ENCODE measurements at regions not wholly inside any gene's neighbourhood (a gene's known extent, or its start where the extent isn't known, plus 50 kb on each side); places are given as distances from the start of the nearest gene placed in this dataset.
"Not testable (repeated sequence)": the region's sequence is repeated elsewhere in the genome, so short reads cannot be mapped to it uniquely, and the experiment has no call there.

- DNase-seq (ENCODE audit: extremely low read depth, low read depth), result no peak
Observed at GRCh38 chr7:68407460-68407859, 1190.8 kb upstream of the AUTS2 start.

DNA sequence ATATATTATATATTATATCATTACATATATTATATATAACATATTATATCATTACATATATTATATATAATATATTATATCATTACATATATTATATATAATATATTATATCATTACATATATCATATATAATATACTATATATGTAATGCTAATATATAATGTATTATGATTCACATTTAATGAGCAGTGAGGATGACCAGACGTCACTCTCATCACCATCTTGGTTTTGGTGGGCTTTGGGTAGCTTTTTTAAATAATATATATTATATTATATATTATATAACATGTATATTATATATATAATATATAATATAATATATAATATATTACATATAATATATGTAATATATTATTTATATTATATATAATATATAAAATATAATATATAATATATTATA lies 1189.4 kb upstream of the AUTS2 start:
- DNase-seq (ENCODE audit: extremely low read depth, low read depth), result no peak

GRCh38 chr7:68409851-68410250 lies 1188.4 kb upstream of the AUTS2 start:
- DNase-seq (ENCODE audit: extremely low read depth, low read depth), result no peak

DNA sequence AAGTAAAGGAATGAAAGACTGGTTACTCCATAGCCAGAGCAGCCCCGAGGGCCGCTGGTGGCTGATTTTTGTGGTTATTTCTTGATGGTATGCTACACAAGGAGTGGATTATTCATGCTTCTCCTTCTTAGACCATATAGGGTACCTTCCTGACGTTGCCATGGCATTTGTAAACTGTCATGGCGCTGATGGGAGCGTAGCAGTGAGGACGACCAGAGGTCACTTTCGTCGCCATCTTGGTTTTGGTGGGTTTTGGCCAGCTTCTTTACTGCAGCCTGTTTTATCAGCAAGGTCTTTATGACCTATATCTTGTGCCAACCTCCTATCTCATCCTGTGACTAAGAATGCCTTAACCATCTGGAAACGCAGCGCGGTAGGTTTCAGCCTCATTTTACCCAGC lies 1187.6 kb upstream of the AUTS2 start:
- DNase-seq (ENCODE audit: extremely low read depth, low read depth), result not testable (repeated sequence)

- DNase-seq (ENCODE audit: extremely low read depth, low read depth), result no peak
Observed at GRCh38 chr7:68411742-68412141, 1186.5 kb upstream of the AUTS2 start.

GRCh38 chr7:68414631-68415425 lies 1183.4 kb upstream of the AUTS2 start:
- no peak for DNase-seq (ENCODE audit: extremely low read depth, low read depth)

DNA sequence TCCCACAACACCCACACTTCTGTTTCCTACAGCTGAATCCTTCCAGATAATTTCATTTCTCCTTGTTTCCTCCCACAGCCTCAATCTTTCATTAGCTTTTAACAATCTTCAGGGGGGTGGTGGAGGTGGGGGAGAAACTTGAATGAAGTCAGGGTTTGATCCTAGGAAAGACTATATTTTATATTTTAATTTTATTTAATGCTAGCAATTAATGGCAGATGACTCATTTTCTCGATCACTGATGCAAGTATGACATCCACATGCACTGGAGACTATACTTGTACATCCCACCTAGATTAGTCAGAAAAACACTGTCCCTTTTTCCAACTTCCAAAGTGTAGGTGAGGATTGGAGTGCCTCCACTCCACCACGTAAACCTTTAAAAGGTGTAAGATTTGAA lies 1181.3 kb upstream of the AUTS2 start:
- DNase-seq (ENCODE audit: extremely low read depth, low read depth), result no peak

- DNase-seq (ENCODE audit: extremely low read depth, low read depth), result no peak
Observed at GRCh38 chr7:68417659-68418058, 1180.6 kb upstream of the AUTS2 start.

DNA sequence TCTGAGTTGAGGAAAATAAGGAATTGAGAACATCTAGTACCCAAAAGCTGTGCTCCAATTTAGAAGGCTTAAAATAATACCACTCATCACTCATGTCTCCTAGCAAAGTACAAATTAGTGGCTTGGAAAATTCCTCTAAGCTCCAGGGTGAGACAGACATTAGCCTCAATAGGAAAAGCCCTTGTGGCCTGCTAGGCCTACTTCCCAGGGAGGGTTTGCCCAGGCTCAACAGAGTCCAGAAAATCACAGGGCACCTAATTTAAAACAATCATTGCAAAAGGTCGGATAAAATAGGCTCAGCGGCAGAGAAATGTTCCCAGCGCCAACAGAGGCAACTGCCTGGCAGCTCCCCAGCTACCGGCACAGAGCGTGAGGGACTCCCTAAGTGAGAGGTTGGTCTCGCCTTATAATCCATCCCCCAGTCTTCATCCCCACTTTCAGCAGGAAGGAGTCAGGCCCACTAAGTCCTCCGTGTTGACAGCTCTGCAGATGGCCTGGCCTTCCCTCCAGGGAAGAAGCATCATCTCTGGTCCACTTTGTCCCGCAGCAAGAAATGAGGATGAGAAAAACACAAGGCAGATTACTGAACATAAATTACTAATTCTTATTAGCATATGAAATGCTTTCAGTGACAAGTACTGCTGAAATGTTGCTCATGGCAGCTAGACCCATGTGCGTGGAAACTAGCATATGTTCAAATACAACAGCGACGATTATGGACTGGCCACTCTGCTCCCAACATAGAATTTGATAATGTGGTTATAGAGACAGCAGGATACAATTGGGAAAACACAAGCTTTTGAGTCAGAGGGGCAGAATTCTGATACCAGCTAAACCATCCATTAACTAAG lies 1177.7 kb upstream of the AUTS2 start:
- DNase-seq (ENCODE audit: extremely low read depth, low read depth), result no peak

GRCh38 chr7:68421712-68422111 lies 1176.6 kb upstream of the AUTS2 start:
- DNase-seq (ENCODE audit: extremely low read depth, low read depth), result no peak

DNA sequence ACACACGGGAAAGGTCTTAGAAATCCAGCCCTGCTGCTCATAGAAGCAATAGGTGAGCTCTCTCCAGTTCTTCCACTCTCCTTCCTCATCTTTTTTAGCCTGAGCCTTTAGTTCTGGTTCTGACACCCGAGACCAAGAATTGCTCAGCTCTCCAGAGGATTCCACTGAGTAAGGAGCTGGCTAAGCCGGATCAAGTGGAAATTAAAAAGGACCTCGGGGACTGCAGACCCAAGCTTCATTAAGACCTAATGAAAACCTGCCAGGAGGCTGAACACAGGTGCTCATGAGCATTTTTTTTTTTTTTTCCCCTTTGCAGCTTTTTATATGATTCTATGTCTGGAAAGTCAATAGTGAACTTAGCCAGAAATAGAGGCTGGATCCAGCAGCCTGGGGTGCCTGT lies 1176.0 kb upstream of the AUTS2 start:
- no peak for DNase-seq (ENCODE audit: extremely low read depth, low read depth)

GRCh38 chr7:68423356-68423755 lies 1174.9 kb upstream of the AUTS2 start:
- DNase-seq (ENCODE audit: extremely low read depth, low read depth), result no peak

DNA sequence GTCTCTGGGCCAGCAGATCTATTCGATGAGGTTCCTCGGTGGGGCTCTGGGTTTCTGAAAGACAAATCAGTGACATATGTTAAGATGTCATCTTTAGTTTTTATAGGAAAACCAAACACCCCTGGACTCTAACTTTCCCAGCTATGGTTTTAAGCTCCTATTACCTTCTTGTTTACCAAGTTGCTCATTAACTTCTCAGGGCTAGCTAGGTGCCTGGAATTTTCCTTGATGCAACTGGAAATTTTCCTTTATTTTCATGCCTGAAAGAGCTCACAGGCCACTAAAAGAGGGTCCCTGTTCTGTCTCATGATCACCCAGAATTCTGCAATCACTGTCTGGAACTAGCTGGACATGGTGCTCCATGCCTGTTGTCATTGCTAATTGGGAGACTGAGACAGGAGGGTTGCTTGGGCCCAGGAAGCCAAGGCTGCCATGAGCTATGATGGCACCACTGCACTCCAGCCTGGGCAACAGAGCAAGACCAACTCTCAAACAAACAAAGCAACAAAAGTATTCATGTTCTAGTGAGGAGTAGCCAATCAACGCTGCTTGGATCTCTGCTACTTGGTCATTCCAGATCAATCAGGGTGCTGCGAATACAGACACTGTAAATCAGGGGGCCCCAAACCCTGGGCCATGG lies 1173.5 kb upstream of the AUTS2 start:
- no peak for DNase-seq (ENCODE audit: extremely low read depth, low read depth)

DNA sequence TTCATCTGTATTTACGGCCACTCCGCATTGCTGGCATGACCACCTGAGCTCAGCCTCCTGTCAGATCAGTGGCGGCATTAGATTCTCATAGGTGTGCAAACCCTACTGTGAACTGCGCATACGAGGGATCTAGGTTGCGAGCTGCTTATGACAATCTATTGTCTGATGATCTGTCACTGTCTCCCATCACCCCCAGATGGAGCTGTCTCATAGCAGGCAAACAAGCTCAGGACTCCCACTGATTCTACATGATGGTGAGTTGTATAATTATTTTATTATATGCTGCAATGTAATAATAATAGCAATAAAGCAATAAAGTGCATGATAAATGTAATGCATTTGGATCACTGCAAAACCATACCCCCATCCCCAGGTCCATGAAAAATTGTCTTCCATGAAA lies 1172.9 kb upstream of the AUTS2 start:
- no peak for DNase-seq (ENCODE audit: extremely low read depth, low read depth)

DNA sequence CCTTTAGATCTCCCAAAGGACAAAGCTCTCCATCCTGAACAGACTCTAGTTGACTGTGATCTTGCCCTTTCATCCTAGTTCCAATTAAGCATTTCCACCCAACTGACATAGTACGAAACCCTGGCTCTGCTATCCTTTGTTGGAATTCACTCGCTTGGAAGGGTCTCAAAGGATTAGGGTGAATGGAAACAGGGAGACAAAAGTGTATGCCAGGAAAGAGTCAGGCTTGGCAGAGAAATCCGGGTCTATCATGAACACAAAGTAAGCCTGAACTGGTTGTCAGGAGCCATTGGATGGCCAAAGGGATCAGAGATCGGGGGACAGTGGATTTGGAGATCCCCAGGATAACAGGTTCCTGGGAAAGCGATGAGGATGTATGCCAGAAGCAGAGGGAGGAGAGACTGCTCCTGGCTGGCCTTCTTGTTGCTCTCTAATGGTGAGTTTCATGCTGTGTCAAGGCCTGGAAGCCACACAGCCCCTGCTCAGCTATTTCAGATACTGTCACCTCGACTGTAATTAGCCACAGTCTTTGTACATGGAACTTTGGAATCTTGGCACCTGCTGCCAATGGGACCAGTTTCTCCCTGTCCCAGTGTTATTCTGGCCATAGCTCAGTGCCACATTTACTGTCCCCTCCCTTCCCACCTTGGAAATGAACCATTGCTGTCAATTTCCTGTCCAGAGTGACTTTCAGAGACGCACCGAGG lies 1168.7 kb upstream of the AUTS2 start:
- DNase-seq (ENCODE audit: extremely low read depth, low read depth), result no peak

DNA sequence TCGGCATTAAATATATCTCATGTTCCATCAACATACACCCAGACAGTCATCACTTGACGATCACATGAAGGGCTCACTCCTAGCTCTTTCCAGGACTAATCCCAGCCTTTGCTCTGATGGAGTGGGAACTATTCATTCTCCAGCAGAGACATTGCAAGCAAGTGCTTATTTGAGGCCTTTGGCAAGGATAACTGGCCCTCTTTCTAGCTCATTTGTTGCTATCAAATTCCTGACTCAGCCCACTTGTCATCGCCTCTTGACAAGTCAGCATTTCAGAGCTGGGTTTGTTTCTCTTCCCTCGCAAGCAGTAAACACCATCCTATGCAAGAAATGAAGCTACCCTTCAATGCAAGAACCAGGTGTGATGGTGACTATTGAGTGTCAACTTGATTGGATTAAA lies 1165.7 kb upstream of the AUTS2 start:
- no peak for DNase-seq (ENCODE audit: extremely low read depth, low read depth)

GRCh38 chr7:68433462-68434070 lies 1164.7 kb upstream of the AUTS2 start:
- no peak for DNase-seq (ENCODE audit: extremely low read depth, low read depth)

DNA sequence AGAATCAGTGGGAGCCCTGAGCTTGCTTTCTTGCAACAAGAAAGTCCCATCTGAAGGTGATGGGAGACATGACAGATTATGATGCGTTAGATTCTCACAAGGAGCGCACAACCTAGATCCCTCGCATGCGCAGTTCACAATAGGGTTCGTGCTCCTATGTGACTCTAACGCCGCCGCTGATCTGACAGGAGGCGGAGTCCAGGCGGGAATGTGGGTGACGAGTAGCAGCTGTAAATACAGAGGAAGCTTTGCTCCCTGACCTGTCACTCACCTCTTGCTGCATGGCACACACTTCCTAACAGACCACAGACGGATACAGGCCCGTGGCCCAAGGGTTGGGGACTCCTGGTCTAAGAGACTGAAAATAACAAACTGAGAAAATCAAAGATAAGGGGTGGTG lies 1163.4 kb upstream of the AUTS2 start:
- DNase-seq (ENCODE audit: extremely low read depth, low read depth), result no peak

DNA sequence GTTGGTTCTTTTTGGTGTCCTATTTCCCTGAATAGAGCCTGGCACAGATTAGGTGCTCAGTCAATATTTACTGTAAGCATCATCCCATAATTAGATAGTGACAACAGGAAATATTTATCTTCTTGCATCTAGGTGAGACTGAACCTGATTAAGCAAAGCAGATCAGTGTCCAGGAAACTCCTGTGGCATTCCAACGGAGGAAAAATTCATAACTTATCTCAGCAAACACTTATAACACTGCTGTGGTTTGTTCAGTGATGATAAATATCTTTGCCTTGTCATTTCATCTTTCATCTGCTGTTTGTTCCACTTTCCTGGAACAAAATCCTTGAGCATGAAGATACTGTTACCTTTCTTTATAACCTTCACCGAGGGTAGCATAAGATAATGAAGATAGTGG lies 1160.3 kb upstream of the AUTS2 start:
- DNase-seq (ENCODE audit: extremely low read depth, low read depth), result no peak

DNA sequence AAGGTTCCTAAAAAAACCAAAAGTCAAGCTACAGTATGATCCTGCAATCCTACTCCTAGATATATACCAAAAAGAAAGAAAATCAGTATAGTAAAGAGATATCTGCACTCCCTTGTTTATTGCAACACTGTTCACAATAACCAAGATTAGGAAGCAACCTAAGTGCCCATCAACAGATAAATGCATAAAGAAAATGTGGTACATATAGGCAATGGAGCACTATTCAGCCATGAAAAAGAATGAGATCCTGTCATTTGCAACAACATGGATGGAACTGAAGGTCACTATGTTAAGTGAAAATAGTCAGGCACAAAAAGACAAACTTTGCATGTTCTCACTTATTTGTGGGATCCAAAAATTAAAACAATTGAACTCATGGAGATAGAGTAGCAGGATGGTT lies 1159.5 kb upstream of the AUTS2 start:
- DNase-seq (ENCODE audit: extremely low read depth, low read depth), result no peak

DNA sequence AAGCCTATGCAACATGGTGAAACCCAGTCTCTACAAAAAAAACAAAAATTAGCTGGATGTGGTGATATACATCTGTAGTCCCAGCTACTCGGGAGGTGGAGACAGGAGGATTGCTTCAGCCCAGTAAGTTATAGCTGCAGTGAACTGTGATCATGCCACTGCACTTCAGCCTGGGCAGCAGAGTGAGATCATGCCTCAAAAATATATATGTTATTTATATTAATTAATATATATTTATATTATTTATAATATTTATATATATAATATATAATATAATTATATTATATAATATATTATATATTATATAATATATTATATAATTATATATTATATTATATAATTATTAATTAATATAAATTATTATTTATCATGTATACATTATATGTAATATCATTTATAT lies 1158.4 kb upstream of the AUTS2 start:
- no peak for DNase-seq (ENCODE audit: extremely low read depth, low read depth)

All from NCI-H460 (cell line).